SK-N-SH (cell line): ENCODE measurements at regions not wholly inside any gene's neighbourhood (a gene's known extent, or its start where the extent isn't known, plus 50 kb on each side); places are given as distances from the start of the nearest gene placed in this dataset.

Source experiments
- CTCF ChIA-PET: fragments of 300-600, 350-600 bp; formaldehyde crosslinking; extraction: SDS; loops from one replicate; lab custom pipeline; 2021; lab: Yijun Ruan, JAX
- POLR2A ChIA-PET: fragments of 350-600 bp; sonication (Branson Sonifier 250); formaldehyde crosslinking; extraction: SDS; loops from one replicate; lab custom pipeline; 2020; ENCODE audit warnings: antibody characterized with exemption, inconsistent platforms; lab: Yijun Ruan, JAX
- DNase-seq: peaks from one replicate; pipeline ENCODE4 v3.0.0; 2012
- H2AFZ ChIP-seq: fragments of 200-600 bp; sonication (generic); 2 replicates; pipeline ENCODE4 v1.8.1; 2016; ENCODE audit warnings: antibody characterized with exemption, mild to moderate bottlenecking, low read depth
- H3F3A ChIP-seq: fragments of 200-600 bp; sonication (generic); replicated peaks from 2 replicates; pipeline ENCODE3; 2016; ENCODE audit warnings: antibody characterized with exemption, mild to moderate bottlenecking; ENCODE audit not compliant: insufficient read depth
- H3K27ac ChIP-seq, 2 experiments: fragments of 200-500 bp in 1 of 2; fragments of 200-600 bp in 1 of 2; sonication (Bioruptor generic) in 1 of 2; sonication (generic), shearing (Covaris generic) in 1 of 2; 2 replicates each; pipeline versions ENCODE4 v1.5.1 to v1.6.1; 2014 to 2016; ENCODE audit warnings: low read depth in 2 of 2, inconsistent platforms in 1 of 2, low read length in 1 of 2, mild to moderate bottlenecking in 1 of 2, mixed read lengths in 1 of 2
- H3K27me3 ChIP-seq: fragments of 200-600 bp; sonication (generic), shearing (Covaris generic); 2 replicates; pipeline ENCODE4 v1.6.1; 2016; ENCODE audit warnings: mixed run types; ENCODE audit not compliant: insufficient read depth
- H3K36me3 ChIP-seq, 2 experiments: fragments of 200-500 bp in 1 of 2; fragments of 200-600 bp in 1 of 2; sonication (Bioruptor generic) in 1 of 2; sonication (generic) in 1 of 2; replicated peaks in 1 of 2; 2 replicates each; pipeline versions ENCODE3 to v1.5.1; 2014 to 2016; ENCODE audit warnings: low read length in 1 of 2, mild to moderate bottlenecking in 1 of 2; ENCODE audit not compliant: insufficient read depth in 2 of 2, control insufficient read depth in 1 of 2
- H3K4me1 ChIP-seq, 2 experiments: fragments of 200-500 bp in 1 of 2; fragments of 200-600 bp in 1 of 2; sonication (Bioruptor generic) in 1 of 2; sonication (generic), shearing (Covaris generic) in 1 of 2; 2 replicates each; pipeline versions ENCODE4 v1.5.1 to v1.6.1; 2014 to 2016; ENCODE audit warnings: low read depth in 1 of 2, low read length in 1 of 2, mixed run types in 1 of 2; ENCODE audit not compliant: insufficient read depth in 2 of 2, control insufficient read depth in 1 of 2
- H3K4me2 ChIP-seq: fragments of 200-600 bp; sonication (generic), shearing (Covaris generic); 2 replicates; pipeline ENCODE4 v1.6.1; 2017; ENCODE audit warnings: mixed run types
- H3K4me3 ChIP-seq, 2 experiments: fragments of 200-500 bp in 1 of 2; fragments of 200-600 bp in 1 of 2; sonication (Bioruptor generic) in 1 of 2; sonication (generic), shearing (Covaris generic) in 1 of 2; 2 replicates each; pipeline versions ENCODE4 v1.5.1 to v1.8.1; 2014 to 2016; ENCODE audit warnings: low read depth in 2 of 2, inconsistent platforms in 1 of 2, low read length in 1 of 2, mild to moderate bottlenecking in 1 of 2, mixed read lengths in 1 of 2, moderate library complexity in 1 of 2
- H3K79me2 ChIP-seq: fragments of 200-600 bp; sonication (generic); 2 replicates; pipeline ENCODE4 v1.8.1; 2017; ENCODE audit warnings: mild to moderate bottlenecking; ENCODE audit not compliant: insufficient read depth
- H3K9ac ChIP-seq: fragments of 200-600 bp; sonication (generic); 2 replicates; pipeline ENCODE4 v1.6.1; 2017; ENCODE audit warnings: mixed run types
- H3K9me2 ChIP-seq: fragments of 200-600 bp; sonication (generic); 2 replicates; pipeline ENCODE4 v1.6.1; 2017; ENCODE audit warnings: mixed run types
- H3K9me3 ChIP-seq: fragments of 200-600 bp; sonication (generic); 2 replicates; pipeline ENCODE4 v1.6.1; 2017; ENCODE audit warnings: mixed run types, mild to moderate bottlenecking, moderate library complexity
- H4K20me1 ChIP-seq: fragments of 200-600 bp; sonication (generic); 2 replicates; pipeline ENCODE4 v1.6.1; 2017; ENCODE audit warnings: mild to moderate bottlenecking, mixed run types; ENCODE audit not compliant: insufficient read depth
- CHD2 ChIP-seq: fragments of 150-350 bp; IDR thresholded peaks from 2 replicates; pipeline ENCODE4 v1.6.1; 2018; ENCODE audit warnings: low read length; ENCODE audit not compliant: partially characterized antibody
- FOXM1 ChIP-seq: IDR thresholded peaks from 2 replicates; pipeline ENCODE4 v1.4.0; 2012; ENCODE audit warnings: low read depth, mild to moderate bottlenecking
- MXI1 ChIP-seq: IDR thresholded peaks from 2 replicates; pipeline ENCODE4 v1.6.1; 2012; ENCODE audit warnings: mild to moderate bottlenecking, low read depth, low read length, improper control_type of control experiment
- NRF1 ChIP-seq: IDR thresholded peaks from 2 replicates; pipeline ENCODE4 v1.6.1; 2012; ENCODE audit warnings: low read depth, mild to moderate bottlenecking, low read length
- TCF12 ChIP-seq: IDR thresholded peaks from 2 replicates; pipeline ENCODE4 v1.4.0; 2012
- TEAD4 ChIP-seq: IDR thresholded peaks from 2 replicates; pipeline ENCODE4 v1.4.0; 2012; ENCODE audit warnings: mild to moderate bottlenecking, borderline replicate concordance; ENCODE audit not compliant: insufficient read depth
- YY1 ChIP-seq: IDR thresholded peaks from 2 replicates; pipeline ENCODE4 v1.4.0; 2012; ENCODE audit warnings: low read depth, mild to moderate bottlenecking
- WGBS: methylation state at CpG from one replicate; pipeline ENCODE4 v1.1.6; 2017; ENCODE audit warnings: low lambda C conversion rate; 5-methylcytosine and 5-hydroxymethylcytosine counted together
- TF ChIP-seq, protein P1 (sequence below): fragments of 150-350 bp; IDR thresholded peaks from 2 replicates; pipeline ENCODE4 v1.6.1; 2016; ENCODE audit warnings: mild to moderate bottlenecking, low read depth, low read length
- TF ChIP-seq, protein P2 (sequence below): IDR thresholded peaks from 2 replicates; pipeline ENCODE4 v1.4.0; 2012; ENCODE audit warnings: low read depth, borderline replicate concordance
- TF ChIP-seq, protein P3 (sequence below): fragments of 200-600 bp; sonication (generic); IDR thresholded peaks from 2 replicates; pipeline ENCODE4 v1.6.1; 2017; ENCODE audit warnings: antibody characterized with exemption, mild to moderate bottlenecking, moderate library complexity

DNA sequence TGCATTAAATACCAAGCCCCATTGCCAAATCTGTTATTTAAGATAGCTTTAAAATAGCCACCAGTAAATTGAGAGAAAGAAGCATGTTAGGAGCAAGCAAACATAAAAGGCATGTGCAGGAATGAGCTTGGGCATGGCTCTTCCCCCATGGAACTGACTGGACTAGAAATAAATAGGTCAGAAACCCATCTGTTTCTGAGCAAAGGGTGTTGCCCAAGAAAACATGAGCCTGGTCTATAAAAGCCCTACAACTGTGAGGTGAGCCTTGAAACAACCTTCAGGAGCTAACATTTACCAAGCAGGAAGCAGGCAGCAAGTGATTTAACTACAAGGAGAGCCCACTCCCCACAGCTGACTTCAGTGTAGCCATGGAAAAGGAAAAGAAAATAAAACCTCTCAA, 126.3 kb downstream of the C6orf118 start:
- no peak for DNase-seq
- Histone ChIP-seq H2AFZ (no peak overlapping the region), H3K27ac (no peak overlapping the region), H3K4me3 (no peak overlapping the region), H3K4me1 (no peaks in the 10 kb centered on the region), H3F3A (no peaks in the 10 kb centered on the region), H3K9ac (no peak overlapping the region), H3K4me2 (no peak overlapping the region), H3K9me3 (no peaks in the 10 kb centered on the region; the same call in 1 of the 2 replicates), H3K27me3 (no peaks in the 10 kb centered on the region), H3K79me2 (no peaks in the 10 kb centered on the region), H3K36me3 (no peaks in the 10 kb centered on the region), H3K9me2 (no peaks in the 10 kb centered on the region), H4K20me1 (no peaks in the 10 kb centered on the region)
- CTCF ChIA-PET = no interaction called here
- POLR2A ChIA-PET = no interaction called here
- TF ChIP-seq FOXM1 = no peak
- TF ChIP-seq, protein P1, sequence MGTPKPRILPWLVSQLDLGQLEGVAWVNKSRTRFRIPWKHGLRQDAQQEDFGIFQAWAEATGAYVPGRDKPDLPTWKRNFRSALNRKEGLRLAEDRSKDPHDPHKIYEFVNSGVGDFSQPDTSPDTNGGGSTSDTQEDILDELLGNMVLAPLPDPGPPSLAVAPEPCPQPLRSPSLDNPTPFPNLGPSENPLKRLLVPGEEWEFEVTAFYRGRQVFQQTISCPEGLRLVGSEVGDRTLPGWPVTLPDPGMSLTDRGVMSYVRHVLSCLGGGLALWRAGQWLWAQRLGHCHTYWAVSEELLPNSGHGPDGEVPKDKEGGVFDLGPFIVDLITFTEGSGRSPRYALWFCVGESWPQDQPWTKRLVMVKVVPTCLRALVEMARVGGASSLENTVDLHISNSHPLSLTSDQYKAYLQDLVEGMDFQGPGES = no peak
- no peak for TF ChIP-seq TCF12
- TF ChIP-seq CHD2 = no peak
- TF ChIP-seq, protein P2, sequence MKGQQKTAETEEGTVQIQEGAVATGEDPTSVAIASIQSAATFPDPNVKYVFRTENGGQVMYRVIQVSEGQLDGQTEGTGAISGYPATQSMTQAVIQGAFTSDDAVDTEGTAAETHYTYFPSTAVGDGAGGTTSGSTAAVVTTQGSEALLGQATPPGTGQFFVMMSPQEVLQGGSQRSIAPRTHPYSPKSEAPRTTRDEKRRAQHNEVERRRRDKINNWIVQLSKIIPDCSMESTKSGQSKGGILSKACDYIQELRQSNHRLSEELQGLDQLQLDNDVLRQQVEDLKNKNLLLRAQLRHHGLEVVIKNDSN = no peak
- TF ChIP-seq YY1 = no peak
- TF ChIP-seq MXI1 = no peak
- TF ChIP-seq NRF1 = no peak

DNA sequence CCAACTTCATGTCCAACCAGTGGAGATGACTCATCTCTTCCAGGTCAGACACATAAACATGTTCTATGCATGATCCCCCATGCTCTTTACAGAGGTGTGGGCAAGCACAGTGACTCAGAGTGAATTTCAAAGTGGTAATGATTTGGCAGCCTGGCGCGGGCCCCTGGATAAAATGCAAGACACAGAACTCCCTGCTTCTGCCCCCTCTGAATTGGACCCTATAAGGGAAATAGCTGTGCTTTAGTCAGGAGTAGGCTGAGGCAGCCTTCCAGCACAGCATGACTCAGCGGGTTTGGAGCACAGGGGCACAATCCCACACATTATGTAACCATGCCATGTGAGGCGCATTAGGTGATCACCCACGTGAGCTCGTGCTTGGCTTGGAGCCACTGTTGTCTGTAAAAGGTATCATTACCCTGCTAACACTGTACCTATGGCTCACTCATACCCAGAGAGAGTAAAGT, 127.4 kb downstream of the C6orf118 start:
- no peak overlapping the region for H3K4me2 ChIP-seq
- H3K27ac ChIP-seq = no peak overlapping the region
- no peaks in the 10 kb centered on the region; the same call in 1 of the 2 replicates for H3K9me3 ChIP-seq
- H2AFZ ChIP-seq = no peak overlapping the region
- WGBS = 52% methylated on average over 6 of the region's 6 CpGs
- TF ChIP-seq TEAD4 = no peak
- no peaks in the 10 kb centered on the region for H3K4me1 ChIP-seq
- no peaks in the 10 kb centered on the region for H3F3A ChIP-seq
- CTCF ChIA-PET = no interaction called here
- H3K4me3 ChIP-seq = no peak overlapping the region
- H3K79me2 ChIP-seq = no peaks in the 10 kb centered on the region
- no peak overlapping the region for H3K9ac ChIP-seq
- DNase-seq = no peak
- no peaks in the 10 kb centered on the region for H3K9me2 ChIP-seq
- POLR2A ChIA-PET = no interaction called here
- no peaks in the 10 kb centered on the region for H3K36me3 ChIP-seq
- no peaks in the 10 kb centered on the region for H4K20me1 ChIP-seq
- no peaks in the 10 kb centered on the region for H3K27me3 ChIP-seq

DNA sequence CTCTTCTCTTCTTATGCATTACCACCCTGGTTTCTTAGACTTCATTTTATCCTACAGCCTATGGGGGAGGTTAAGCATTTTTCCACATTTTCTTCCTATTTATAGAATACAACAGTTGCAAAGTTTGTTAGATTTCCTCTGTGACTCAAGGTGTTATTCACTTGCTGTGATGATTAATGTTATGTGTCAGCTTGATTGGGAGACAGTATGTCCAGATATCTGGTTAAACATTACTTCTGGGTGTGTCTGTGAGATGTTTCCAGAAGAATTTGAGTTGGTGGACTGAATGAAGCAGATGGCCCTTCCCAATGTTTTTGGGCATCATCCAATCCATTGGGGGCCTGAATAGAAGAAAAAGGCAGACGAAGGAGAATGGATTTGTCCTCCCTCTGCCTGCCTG, 131.3 kb downstream of the C6orf118 start:
- DNase-seq = no peak
- H2AFZ ChIP-seq = no peak overlapping the region
- WGBS = 0% methylated on average over 1 of the region's 1 CpG
- H3K4me2 ChIP-seq = no peak overlapping the region
- H3K36me3 ChIP-seq = no peaks in the 10 kb centered on the region
- H3K27me3 ChIP-seq = no peaks in the 10 kb centered on the region
- CTCF ChIA-PET = interaction anchor here (1.1 kb wide), 1 partner anchor 12 kb away, joined by 4 read pairs; no protein-coding TSS in a partner anchor
- no peaks in the 10 kb centered on the region for H4K20me1 ChIP-seq
- no peak overlapping the region for H3K4me3 ChIP-seq
- POLR2A ChIA-PET = no interaction called here
- no peak overlapping the region for H3K9ac ChIP-seq
- TF ChIP-seq, protein P3, sequence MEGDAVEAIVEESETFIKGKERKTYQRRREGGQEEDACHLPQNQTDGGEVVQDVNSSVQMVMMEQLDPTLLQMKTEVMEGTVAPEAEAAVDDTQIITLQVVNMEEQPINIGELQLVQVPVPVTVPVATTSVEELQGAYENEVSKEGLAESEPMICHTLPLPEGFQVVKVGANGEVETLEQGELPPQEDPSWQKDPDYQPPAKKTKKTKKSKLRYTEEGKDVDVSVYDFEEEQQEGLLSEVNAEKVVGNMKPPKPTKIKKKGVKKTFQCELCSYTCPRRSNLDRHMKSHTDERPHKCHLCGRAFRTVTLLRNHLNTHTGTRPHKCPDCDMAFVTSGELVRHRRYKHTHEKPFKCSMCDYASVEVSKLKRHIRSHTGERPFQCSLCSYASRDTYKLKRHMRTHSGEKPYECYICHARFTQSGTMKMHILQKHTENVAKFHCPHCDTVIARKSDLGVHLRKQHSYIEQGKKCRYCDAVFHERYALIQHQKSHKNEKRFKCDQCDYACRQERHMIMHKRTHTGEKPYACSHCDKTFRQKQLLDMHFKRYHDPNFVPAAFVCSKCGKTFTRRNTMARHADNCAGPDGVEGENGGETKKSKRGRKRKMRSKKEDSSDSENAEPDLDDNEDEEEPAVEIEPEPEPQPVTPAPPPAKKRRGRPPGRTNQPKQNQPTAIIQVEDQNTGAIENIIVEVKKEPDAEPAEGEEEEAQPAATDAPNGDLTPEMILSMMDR = no peak
- TF ChIP-seq YY1 = no peak
- H3K9me3 ChIP-seq = no peaks in the 10 kb centered on the region; the same call in 1 of the 2 replicates
- H3K9me2 ChIP-seq = no peaks in the 10 kb centered on the region
- no peaks in the 10 kb centered on the region for H3K79me2 ChIP-seq
- no peak overlapping the region for H3K27ac ChIP-seq
- H3K4me1 ChIP-seq = no peaks in the 10 kb centered on the region
- no peaks in the 10 kb centered on the region for H3F3A ChIP-seq
